GM18909 (cell line): ENCODE measurements at regions not wholly inside any gene's neighbourhood (a gene's known extent, or its start where the extent isn't known, plus 50 kb on each side); places are given as distances from the start of the nearest gene placed in this dataset.
A peak's percentile ranks its signal among the peaks of the same experiment; 100 is the strongest.
"Not testable (repeated sequence)": the region's sequence is repeated elsewhere in the genome, so short reads cannot be mapped to it uniquely, and the experiment has no call there.

Experiments
- ATAC-seq: cut with Tn5 transposase; IDR thresholded peaks from one replicate; pipeline ENCODE4 v1.9.1; 2021; ENCODE audit warnings: mild to moderate bottlenecking; ENCODE audit not compliant: unreplicated experiment, poor library complexity

GRCh38 chr3:27632431-27633223 is 89.5 kb downstream of the EOMES start:
- peak; percentile 86 for ATAC-seq

- ATAC-seq: no peak
These were observed 91.2 kb downstream of the EOMES start for GRCh38 chr3:27630885-27631284.

- ATAC-seq: no peak
These were observed 92.8 kb downstream of the EOMES start for GRCh38 chr3:27629366-27629765.

GRCh38 chr3:27628026-27628750 is 93.9 kb downstream of the EOMES start:
- ATAC-seq: no peak

- no peak for ATAC-seq
These were observed 95.5 kb downstream of the EOMES start for GRCh38 chr3:27626596-27627118.

- ATAC-seq: no peak
These were observed 96.3 kb downstream of the EOMES start for GRCh38 chr3:27625864-27626263.

- ATAC-seq: no peak
These were observed 98.9 kb downstream of the EOMES start for GRCh38 chr3:27623085-27623753.

GRCh38 chr3:27617552-27617951 is 104.6 kb downstream of the EOMES start:
- ATAC-seq: no peak

- no peak for ATAC-seq
These were observed 106.1 kb downstream of the EOMES start for GRCh38 chr3:27616031-27616430.

- ATAC-seq: no peak
These were observed 106.6 kb downstream of the EOMES start for GRCh38 chr3:27615555-27615954.

GRCh38 chr3:27614592-27614991 is 107.5 kb downstream of the EOMES start:
- no peak for ATAC-seq

GRCh38 chr3:27613846-27614500 is 108.2 kb downstream of the EOMES start:
- no peak for ATAC-seq

GRCh38 chr3:27610800-27611525 is 111.2 kb downstream of the EOMES start:
- ATAC-seq: no peak

GRCh38 chr3:27607370-27607769 is 114.8 kb downstream of the EOMES start:
- no peak for ATAC-seq

- ATAC-seq: no peak
These were observed 115.6 kb downstream of the EOMES start for GRCh38 chr3:27606537-27606936.

GRCh38 chr3:27601311-27601710 is 117.1 kb upstream of the SLC4A7 start:
- ATAC-seq: not testable (repeated sequence)

- ATAC-seq: not testable (repeated sequence)
These were observed 115.6 kb upstream of the SLC4A7 start for GRCh38 chr3:27599741-27600140.

GRCh38 chr3:27596921-27597320 is 112.7 kb upstream of the SLC4A7 start:
- peak; percentile 25 for ATAC-seq

- ATAC-seq: peak; percentile 69
These were observed 112.2 kb upstream of the SLC4A7 start for GRCh38 chr3:27596334-27596841.
